ENCODE measurements at regions not wholly inside any gene's neighbourhood (a gene's known extent, or its start where the extent isn't known, plus 50 kb on each side); places are given as distances from the start of the nearest gene placed in this dataset.

DNA sequence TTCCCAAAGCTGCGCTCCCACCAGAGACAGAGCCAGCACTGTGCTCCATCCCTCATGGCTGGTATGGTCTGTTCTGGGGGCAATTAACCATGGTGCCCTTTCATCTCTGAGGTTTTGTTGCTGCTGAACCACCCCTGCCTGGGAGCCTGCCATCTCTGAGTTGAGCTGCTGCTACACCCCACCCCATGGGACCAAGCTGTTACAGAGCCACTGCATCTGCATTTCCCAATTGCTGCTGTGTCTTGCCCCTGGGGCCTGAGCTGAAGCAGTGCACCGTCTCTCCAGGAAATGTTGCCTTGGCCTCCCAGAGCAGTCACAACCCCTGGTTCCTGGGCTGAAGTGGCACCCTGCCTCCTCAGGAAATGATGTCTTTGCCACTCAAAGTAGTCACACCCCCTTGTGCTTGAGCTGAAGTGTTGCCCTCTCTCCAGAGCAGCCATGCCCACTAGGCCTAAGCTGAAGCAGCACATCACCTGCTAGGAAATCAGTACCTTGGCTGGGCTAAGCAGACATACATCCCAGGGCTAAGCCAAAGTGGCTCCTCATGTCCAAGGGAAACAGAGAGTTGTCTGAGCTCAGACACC, 140.3 kb downstream of the RERGL start:
- no peak for TF ChIP-seq FOS (IDR thresholded peaks at IDR 0.05; ENCODE audit: low read depth, low read length)
- TF ChIP-seq, protein P1, sequence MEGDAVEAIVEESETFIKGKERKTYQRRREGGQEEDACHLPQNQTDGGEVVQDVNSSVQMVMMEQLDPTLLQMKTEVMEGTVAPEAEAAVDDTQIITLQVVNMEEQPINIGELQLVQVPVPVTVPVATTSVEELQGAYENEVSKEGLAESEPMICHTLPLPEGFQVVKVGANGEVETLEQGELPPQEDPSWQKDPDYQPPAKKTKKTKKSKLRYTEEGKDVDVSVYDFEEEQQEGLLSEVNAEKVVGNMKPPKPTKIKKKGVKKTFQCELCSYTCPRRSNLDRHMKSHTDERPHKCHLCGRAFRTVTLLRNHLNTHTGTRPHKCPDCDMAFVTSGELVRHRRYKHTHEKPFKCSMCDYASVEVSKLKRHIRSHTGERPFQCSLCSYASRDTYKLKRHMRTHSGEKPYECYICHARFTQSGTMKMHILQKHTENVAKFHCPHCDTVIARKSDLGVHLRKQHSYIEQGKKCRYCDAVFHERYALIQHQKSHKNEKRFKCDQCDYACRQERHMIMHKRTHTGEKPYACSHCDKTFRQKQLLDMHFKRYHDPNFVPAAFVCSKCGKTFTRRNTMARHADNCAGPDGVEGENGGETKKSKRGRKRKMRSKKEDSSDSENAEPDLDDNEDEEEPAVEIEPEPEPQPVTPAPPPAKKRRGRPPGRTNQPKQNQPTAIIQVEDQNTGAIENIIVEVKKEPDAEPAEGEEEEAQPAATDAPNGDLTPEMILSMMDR (conservative IDR thresholded peaks at IDR 0.05; ENCODE audit: low read depth, low read length) = no peak
- no peak for TF ChIP-seq RCOR1 (IDR thresholded peaks at IDR 0.05; ENCODE audit: insufficient replicate concordance, low read length)
- no peak for TF ChIP-seq CHD1 (IDR thresholded peaks at IDR 0.05; ENCODE audit: low read depth, low read length)
- TF ChIP-seq, protein P2, sequence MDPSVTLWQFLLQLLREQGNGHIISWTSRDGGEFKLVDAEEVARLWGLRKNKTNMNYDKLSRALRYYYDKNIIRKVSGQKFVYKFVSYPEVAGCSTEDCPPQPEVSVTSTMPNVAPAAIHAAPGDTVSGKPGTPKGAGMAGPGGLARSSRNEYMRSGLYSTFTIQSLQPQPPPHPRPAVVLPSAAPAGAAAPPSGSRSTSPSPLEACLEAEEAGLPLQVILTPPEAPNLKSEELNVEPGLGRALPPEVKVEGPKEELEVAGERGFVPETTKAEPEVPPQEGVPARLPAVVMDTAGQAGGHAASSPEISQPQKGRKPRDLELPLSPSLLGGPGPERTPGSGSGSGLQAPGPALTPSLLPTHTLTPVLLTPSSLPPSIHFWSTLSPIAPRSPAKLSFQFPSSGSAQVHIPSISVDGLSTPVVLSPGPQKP (IDR thresholded peaks at IDR 0.05; ENCODE audit: borderline replicate concordance, low read depth, low read length) = no peak
- Histone ChIP-seq H3K4ac (ENCODE audit: low read depth, low read length) (no peak overlapping the region), H2BK5ac (ENCODE audit: low read depth, low read length, poor library complexity, severe bottlenecking) (no peak overlapping the region), H3K14ac (replicated peaks; ENCODE audit: low read depth, low read length) (no peak overlapping the region), H3K18ac (ENCODE audit: low read depth, low read length) (no peak overlapping the region), H3K27ac (ENCODE audit: insufficient read depth, low read length) (no peak overlapping the region), H2BK20ac (ENCODE audit: low read depth, low read length) (no peak overlapping the region), H3K9ac (ENCODE audit: low read depth, low read length) (no peak overlapping the region), H2AFZ (replicated peaks; ENCODE audit: low read length, poor library complexity) (no peak overlapping the region), H3K23ac (ENCODE audit: low read depth, low read length) (no peak overlapping the region), H4K20me1 (ENCODE audit: insufficient read depth, low read length) (no peaks in the 10 kb centered on the region), H4K5ac (ENCODE audit: low read depth, low read length) (no peak overlapping the region), H2AK5ac (ENCODE audit: low read depth, low read length) (no peak overlapping the region), H3K79me1 (ENCODE audit: low read depth in 1 of 2, low read length in 2 of 2) (no peaks in the 10 kb centered on the region), H3K4me1 (ENCODE audit: control insufficient read depth, insufficient read depth, low read length) (no peaks in the 10 kb centered on the region), H4K91ac (ENCODE audit: insufficient read depth, low read depth, low read length) (no peak overlapping the region), H3K56ac (ENCODE audit: extremely low read depth, insufficient read depth, low read length) (no peak overlapping the region), H3K4me3 (ENCODE audit: insufficient read depth, low read depth, low read length) (no peak overlapping the region), H2AK9ac (replicated peaks; ENCODE audit: low read depth, low read length, poor library complexity) (no peak overlapping the region), H3K9me1 (ENCODE audit: insufficient read depth, low read length) (no peaks in the 10 kb centered on the region), H2BK120ac (ENCODE audit: low read depth, low read length) (no peak overlapping the region), H2BK15ac (ENCODE audit: low read depth, low read length) (no peak overlapping the region), H4K8ac (ENCODE audit: low read depth in 2 of 2, low read length in 2 of 2) (no peak overlapping the region), H3K4me2 (ENCODE audit: low read depth, low read length) (no peak overlapping the region), H3K9me3 (ENCODE audit: control insufficient read depth, insufficient read depth, low read length) (peaks cover 14% of the 10 kb centered on the region), H3K36me3 (ENCODE audit: control insufficient read depth, insufficient read depth, low read length) (no peaks in the 10 kb centered on the region), H3K27me3 (ENCODE audit: control insufficient read depth, insufficient read depth, low read length) (no peaks in the 10 kb centered on the region)
- ATAC-seq (ENCODE audit: low read depth) (no peak), DNase-seq (no peak)
- intact Hi-C loops (cut with micrococcal nuclease) (no loop called here), dilution Hi-C loops (cut with HindIII; ENCODE audit: low sequenced_read_pairs, unreplicated experiment) (no loop called here), in situ Hi-C loops (cut with MboI; ENCODE audit: low sequenced_read_pairs) (no loop called here)
- ChIA-PET CTCF (no interaction called here), POLR2A (ENCODE audit: unreplicated experiment) (no interaction called here)
- BruUV-seq (replicated peaks) = no TSS peak
- 43% methylated on average over 1 of the region's 2 CpGs; no CpG with 5 or more reads in 1 of the 2 experiments for WGBS, 2 experiments (ENCODE audit: extremely low coverage in 2 of 2, insufficient read length in 1 of 2)

Data from IMR-90 (cell line).